Colonic mucosa (tissue), 4 donors: ENCODE measurements at regions not wholly inside any gene's neighbourhood (a gene's known extent, or its start where the extent isn't known, plus 50 kb on each side); places are given as distances from the start of the nearest gene placed in this dataset.

Experiments
- DNase-seq: peaks from one replicate; pipeline ENCODE4 v3.0.0-alpha.2; 2020
- H3K27ac ChIP-seq: fragments of 200-600 bp; one replicate; pipeline ENCODE4 v1.8.0; 2021
- H3K27me3 ChIP-seq: fragments of 200-600 bp; one replicate; pipeline ENCODE4 v1.8.0; 2021
- H3K36me3 ChIP-seq: fragments of 200-600 bp; one replicate; pipeline ENCODE4 v1.8.0; 2021
- H3K4me1 ChIP-seq: fragments of 200-600 bp; one replicate; pipeline ENCODE4 v1.8.0; 2021; ENCODE audit warnings: mild to moderate bottlenecking
- H3K4me3 ChIP-seq: fragments of 200-600 bp; one replicate; pipeline ENCODE4 v1.8.0; 2021
- H3K9ac ChIP-seq, 2 donors: one replicate each; pipeline ENCODE4 v1.7.0; 2013; ENCODE audit warnings: control low read depth in 2 of 2, low read depth in 2 of 2, low read length in 2 of 2
- H3K9me3 ChIP-seq: fragments of 200-600 bp; one replicate; pipeline ENCODE4 v1.8.0; 2021
- intact Hi-C: fragments of 100-400 bp; cut with DNase I; formaldehyde crosslinking; loops from one replicate; pipeline ENCODE4 v1.14.1; 2022
- TF ChIP-seq, protein P1 (sequence below): fragments of 200-600 bp; IDR thresholded peaks from one replicate; pipeline ENCODE4 v1.8.0; 2022; ENCODE audit warnings: antibody characterized with exemption, mild to moderate bottlenecking
- donor health status: healthy.
- donor health status: DM: no; HTN: no; CAD: no.
- donor health status: DM: no; HTN: no; CAD: no.

GRCh38 chr2:67054728-67055127 is 342.4 kb upstream of the ETAA1 start:
- intact Hi-C loops: no loop called here
- H3K27ac ChIP-seq: no peak overlapping the region
- DNase-seq: no peak
- H3K4me1 ChIP-seq: no peaks in the 10 kb centered on the region
- no peak overlapping the region for H3K9ac ChIP-seq
- H3K36me3 ChIP-seq: no peaks in the 10 kb centered on the region
- TF ChIP-seq, protein P1, sequence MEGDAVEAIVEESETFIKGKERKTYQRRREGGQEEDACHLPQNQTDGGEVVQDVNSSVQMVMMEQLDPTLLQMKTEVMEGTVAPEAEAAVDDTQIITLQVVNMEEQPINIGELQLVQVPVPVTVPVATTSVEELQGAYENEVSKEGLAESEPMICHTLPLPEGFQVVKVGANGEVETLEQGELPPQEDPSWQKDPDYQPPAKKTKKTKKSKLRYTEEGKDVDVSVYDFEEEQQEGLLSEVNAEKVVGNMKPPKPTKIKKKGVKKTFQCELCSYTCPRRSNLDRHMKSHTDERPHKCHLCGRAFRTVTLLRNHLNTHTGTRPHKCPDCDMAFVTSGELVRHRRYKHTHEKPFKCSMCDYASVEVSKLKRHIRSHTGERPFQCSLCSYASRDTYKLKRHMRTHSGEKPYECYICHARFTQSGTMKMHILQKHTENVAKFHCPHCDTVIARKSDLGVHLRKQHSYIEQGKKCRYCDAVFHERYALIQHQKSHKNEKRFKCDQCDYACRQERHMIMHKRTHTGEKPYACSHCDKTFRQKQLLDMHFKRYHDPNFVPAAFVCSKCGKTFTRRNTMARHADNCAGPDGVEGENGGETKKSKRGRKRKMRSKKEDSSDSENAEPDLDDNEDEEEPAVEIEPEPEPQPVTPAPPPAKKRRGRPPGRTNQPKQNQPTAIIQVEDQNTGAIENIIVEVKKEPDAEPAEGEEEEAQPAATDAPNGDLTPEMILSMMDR: no peak
- H3K4me3 ChIP-seq: no peak overlapping the region
- H3K27me3 ChIP-seq: no peaks in the 10 kb centered on the region
- H3K9me3 ChIP-seq: no peaks in the 10 kb centered on the region

DNA sequence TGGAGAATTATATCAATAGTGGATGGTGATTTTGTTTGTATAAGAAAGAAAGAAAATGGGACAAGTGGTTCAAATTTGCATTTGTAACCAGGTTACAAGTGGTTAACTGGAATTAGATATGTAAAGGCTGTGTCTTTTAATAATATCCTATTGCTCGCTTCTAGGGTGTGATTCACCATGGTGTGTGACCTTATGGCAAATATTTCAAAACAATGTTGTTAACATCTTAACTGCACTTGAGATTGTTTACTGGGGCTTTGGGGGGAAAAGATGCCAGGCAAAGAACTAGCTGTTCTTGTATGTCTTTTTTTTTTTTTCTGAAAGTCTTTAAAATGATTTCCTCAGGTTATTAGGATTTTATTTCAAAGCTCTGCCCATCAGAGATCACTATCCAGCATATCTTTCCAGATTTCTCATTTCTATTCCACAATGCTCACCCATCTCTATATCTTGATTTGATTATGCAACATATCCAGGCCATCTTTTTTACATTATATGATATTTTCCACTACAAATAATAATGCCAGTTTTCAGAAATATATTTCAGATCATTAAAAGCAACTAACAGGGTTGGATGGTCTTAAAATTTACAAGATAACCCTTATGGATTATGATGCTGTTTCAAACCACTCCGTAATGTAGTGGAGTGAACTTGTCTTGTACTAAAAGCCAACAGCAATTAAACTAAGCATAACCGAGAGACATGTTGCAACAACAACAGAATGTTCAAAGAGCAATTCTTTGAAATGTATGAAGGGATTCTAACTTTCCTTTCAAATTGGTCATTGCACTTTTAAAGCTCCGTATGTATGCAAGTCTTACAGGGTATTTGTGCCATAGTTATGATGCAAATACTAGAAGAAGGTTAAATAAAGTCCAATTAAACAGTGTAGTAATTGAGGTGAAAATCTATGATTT is 341.5 kb upstream of the ETAA1 start:
- Histone ChIP-seq H3K9ac (no peak overlapping the region), H3K27me3 (no peaks in the 10 kb centered on the region), H3K4me3 (no peak overlapping the region), H3K4me1 (no peaks in the 10 kb centered on the region), H3K36me3 (no peaks in the 10 kb centered on the region), H3K9me3 (no peaks in the 10 kb centered on the region), H3K27ac (no peak overlapping the region)
- TF ChIP-seq, protein P1: no peak
- intact Hi-C loops: no loop called here
- no peak for DNase-seq

GRCh38 chr2:67057123-67057522 is 340.0 kb upstream of the ETAA1 start:
- DNase-seq: no peak
- no peaks in the 10 kb centered on the region for H3K36me3 ChIP-seq
- intact Hi-C loops: no loop called here
- no peak overlapping the region for H3K9ac ChIP-seq
- H3K27me3 ChIP-seq: no peaks in the 10 kb centered on the region
- H3K27ac ChIP-seq: no peak overlapping the region
- no peaks in the 10 kb centered on the region for H3K9me3 ChIP-seq
- H3K4me1 ChIP-seq: no peaks in the 10 kb centered on the region
- TF ChIP-seq, protein P1: no peak
- no peak overlapping the region for H3K4me3 ChIP-seq

- TF ChIP-seq, protein P1: no peak
- no peak overlapping the region for H3K4me3 ChIP-seq
- no peak overlapping the region for H3K9ac ChIP-seq
- H3K27me3 ChIP-seq: no peaks in the 10 kb centered on the region
- no peak overlapping the region for H3K27ac ChIP-seq
- no peak for DNase-seq
- no peaks in the 10 kb centered on the region for H3K36me3 ChIP-seq
- intact Hi-C loops: no loop called here
- no peaks in the 10 kb centered on the region for H3K4me1 ChIP-seq
- no peaks in the 10 kb centered on the region for H3K9me3 ChIP-seq
Observed at GRCh38 chr2:67057901-67058703, 339.0 kb upstream of the ETAA1 start.

- H3K4me3 ChIP-seq: no peak overlapping the region
- DNase-seq: no peak
- TF ChIP-seq, protein P1: no peak
- H3K9ac ChIP-seq: no peak overlapping the region
- no peaks in the 10 kb centered on the region for H3K27me3 ChIP-seq
- H3K36me3 ChIP-seq: no peaks in the 10 kb centered on the region
- H3K9me3 ChIP-seq: no peaks in the 10 kb centered on the region
- no peak overlapping the region for H3K27ac ChIP-seq
- intact Hi-C loops: no loop called here
- no peaks in the 10 kb centered on the region for H3K4me1 ChIP-seq
Observed at GRCh38 chr2:67065046-67065445, 332.1 kb upstream of the ETAA1 start.
